ENCODE measurements at regions not wholly inside any gene's neighbourhood (a gene's known extent, or its start where the extent isn't known, plus 50 kb on each side); places are given as distances from the start of the nearest gene placed in this dataset.

GRCh38 chr18:57976230-57976773, 67.7 kb upstream of the NEDD4L start (continued):
- TF ChIP-seq ZNF114 (CRISPR knock-in tag; IDR thresholded peaks at IDR 0.05) (no peak), ZNF331 (CRISPR knock-in tag; IDR thresholded peaks at IDR 0.05; ENCODE audit: low read depth) (no peak), NANOG (IDR thresholded peaks at IDR 0.05; ENCODE audit: borderline replicate concordance) (no peak), EZH2 (IDR thresholded peaks at IDR 0.05; ENCODE audit: low read depth, unreplicated experiment) (no peak), EZH2phosphoT487 (IDR thresholded peaks at IDR 0.05; ENCODE audit: unreplicated experiment) (no peak), STAT1 (IDR thresholded peaks at IDR 0.05; ENCODE audit: unreplicated experiment) (no peak)

GRCh38 chr18:57975805-57976204, 68.2 kb upstream of the NEDD4L start:
- DNase-seq (ENCODE audit: low spot score), result no peak
- TF ChIP-seq STAT1 (IDR thresholded peaks at IDR 0.05; ENCODE audit: unreplicated experiment) (no peak), ZNF331 (CRISPR knock-in tag; IDR thresholded peaks at IDR 0.05; ENCODE audit: low read depth) (no peak), ZNF114 (CRISPR knock-in tag; IDR thresholded peaks at IDR 0.05) (no peak), EZH2phosphoT487 (IDR thresholded peaks at IDR 0.05; ENCODE audit: unreplicated experiment) (no peak)

GRCh38 chr18:57974585-57975265, 69.3 kb upstream of the NEDD4L start:
- no peaks in the 10 kb centered on the region for H3K36me3 Mint-ChIP-seq (ENCODE audit: low read depth)
- no peaks in the 10 kb centered on the region for H3K9me3 Mint-ChIP-seq
- H3K4me1 Mint-ChIP-seq, result peaks cover 13% of the 10 kb centered on the region; the same call in 2 of the 3 replicates
- H3K9me2 ChIP-seq (ENCODE audit: insufficient read depth), result peaks cover 3% of the 10 kb centered on the region; the same call in 1 of the 2 replicates
- H3K4me3 ChIP-seq, result no peak overlapping the region
- peaks cover 17% of the 10 kb centered on the region for H3K4me1 ChIP-seq (ENCODE audit: insufficient read depth)
- no peaks in the 10 kb centered on the region for H4K20me1 ChIP-seq (replicated peaks; ENCODE audit: insufficient read depth)
- no peak overlapping the region for H3K4me2 ChIP-seq
- no peaks in the 10 kb centered on the region for H3F3A ChIP-seq (replicated peaks; ENCODE audit: low read depth)
- H3K36me3 ChIP-seq (ENCODE audit: insufficient read depth), result no peaks in the 10 kb centered on the region
- DNase-seq (ENCODE audit: low spot score) (no peak), ATAC-seq (no peak)
- no peak overlapping the region for H3K27ac ChIP-seq (ENCODE audit: low read depth)
- no peaks in the 10 kb centered on the region for H3K79me2 ChIP-seq (replicated peaks; ENCODE audit: insufficient read depth)
- no peaks in the 10 kb centered on the region for H3K27me3 Mint-ChIP-seq (ENCODE audit: insufficient read depth, low read depth, poor library complexity)
- H3K27ac Mint-ChIP-seq, result no peak overlapping the region
- no peak for TF ChIP-seq EZH2phosphoT487 (IDR thresholded peaks at IDR 0.05; ENCODE audit: unreplicated experiment)
- TF ChIP-seq REST (IDR thresholded peaks at IDR 0.05; ENCODE audit: unreplicated experiment), result no peak
- TF ChIP-seq EZH2 (IDR thresholded peaks at IDR 0.05; ENCODE audit: low read depth, unreplicated experiment), result no peak
- no peak for TF ChIP-seq ETS1 (IDR thresholded peaks at IDR 0.05)
- no peak for TF ChIP-seq STAT1 (IDR thresholded peaks at IDR 0.05; ENCODE audit: unreplicated experiment)
- TF ChIP-seq ZNF114 (CRISPR knock-in tag; IDR thresholded peaks at IDR 0.05), result no peak
- no peak for TF ChIP-seq POLR2AphosphoS5 (IDR thresholded peaks at IDR 0.05; ENCODE audit: low read depth)
- 0 out of 2 replicates have a peak overlapping the region, but pooled peaks have one; percentile 38 for H2AFZ ChIP-seq
- H3K27me3 ChIP-seq (ENCODE audit: insufficient read depth), result no peaks in the 10 kb centered on the region
- no peak overlapping the region for H3K4me3 Mint-ChIP-seq

More at GRCh38 chr18:57975805-57976204, 68.2 kb upstream of the NEDD4L start:
- Histone ChIP-seq H3K27me3 (ENCODE audit: insufficient read depth) (no peaks in the 10 kb centered on the region), H3K79me2 (replicated peaks; ENCODE audit: insufficient read depth) (no peaks in the 10 kb centered on the region), H2AFZ (no peak overlapping the region), H3K4me1 (ENCODE audit: insufficient read depth) (peaks cover 23% of the 10 kb centered on the region), H3K27ac (ENCODE audit: low read depth) (no peak overlapping the region), H3K4me3 (no peak overlapping the region), H3K36me3 (ENCODE audit: insufficient read depth) (no peaks in the 10 kb centered on the region), H3K9me2 (ENCODE audit: insufficient read depth) (peaks cover 3% of the 10 kb centered on the region; the same call in 1 of the 2 replicates), H3K4me2 (no peak overlapping the region), H4K20me1 (replicated peaks; ENCODE audit: insufficient read depth) (no peaks in the 10 kb centered on the region), H3F3A (replicated peaks; ENCODE audit: low read depth) (no peaks in the 10 kb centered on the region)
- H3K27me3 Mint-ChIP-seq (ENCODE audit: insufficient read depth, low read depth, poor library complexity), result no peaks in the 10 kb centered on the region
- H3K4me3 Mint-ChIP-seq, result no peak overlapping the region
- H3K36me3 Mint-ChIP-seq (ENCODE audit: low read depth), result no peaks in the 10 kb centered on the region
- no peak overlapping the region for H3K27ac Mint-ChIP-seq
- no peak for ATAC-seq
- H3K9me3 Mint-ChIP-seq, result no peaks in the 10 kb centered on the region
- peaks cover 17% of the 10 kb centered on the region; the same call in 2 of the 3 replicates for H3K4me1 Mint-ChIP-seq
